ENCODE measurements at regions not wholly inside any gene's neighbourhood (a gene's known extent, or its start where the extent isn't known, plus 50 kb on each side); places are given as distances from the start of the nearest gene placed in this dataset.

DNA sequence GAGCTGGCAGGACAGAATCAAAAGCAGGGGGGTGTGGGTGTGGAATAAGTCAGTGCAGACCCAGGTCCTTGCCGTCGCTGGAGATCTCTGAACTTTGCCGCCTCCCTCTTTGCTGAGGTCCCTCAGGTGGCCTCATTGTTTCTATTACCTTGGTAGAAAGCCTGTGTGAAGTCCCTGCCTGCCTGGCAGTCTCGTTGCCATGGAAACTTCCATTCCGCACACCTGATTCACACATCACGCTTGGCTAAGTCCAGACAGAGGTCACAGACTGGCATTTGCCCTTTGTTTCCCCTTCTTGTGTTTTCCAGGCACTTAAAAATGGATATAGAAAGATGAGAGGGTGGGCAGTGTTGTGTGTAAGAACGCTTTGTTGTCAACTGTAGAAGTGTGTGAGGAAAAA, 260.6 kb downstream of the PRL start:
- TF ChIP-seq EZH2 (IDR thresholded peaks at IDR 0.05; ENCODE audit: borderline replicate concordance, low read depth, low read length, severe bottlenecking) = no peak
- TF ChIP-seq MYC (IDR thresholded peaks at IDR 0.05; ENCODE audit: low read depth, low read length) = no peak
- TF ChIP-seq GATA2 (IDR thresholded peaks at IDR 0.05; ENCODE audit: insufficient read depth, insufficient read length, low read depth, low read length) = no peak
- TF ChIP-seq, protein P1, sequence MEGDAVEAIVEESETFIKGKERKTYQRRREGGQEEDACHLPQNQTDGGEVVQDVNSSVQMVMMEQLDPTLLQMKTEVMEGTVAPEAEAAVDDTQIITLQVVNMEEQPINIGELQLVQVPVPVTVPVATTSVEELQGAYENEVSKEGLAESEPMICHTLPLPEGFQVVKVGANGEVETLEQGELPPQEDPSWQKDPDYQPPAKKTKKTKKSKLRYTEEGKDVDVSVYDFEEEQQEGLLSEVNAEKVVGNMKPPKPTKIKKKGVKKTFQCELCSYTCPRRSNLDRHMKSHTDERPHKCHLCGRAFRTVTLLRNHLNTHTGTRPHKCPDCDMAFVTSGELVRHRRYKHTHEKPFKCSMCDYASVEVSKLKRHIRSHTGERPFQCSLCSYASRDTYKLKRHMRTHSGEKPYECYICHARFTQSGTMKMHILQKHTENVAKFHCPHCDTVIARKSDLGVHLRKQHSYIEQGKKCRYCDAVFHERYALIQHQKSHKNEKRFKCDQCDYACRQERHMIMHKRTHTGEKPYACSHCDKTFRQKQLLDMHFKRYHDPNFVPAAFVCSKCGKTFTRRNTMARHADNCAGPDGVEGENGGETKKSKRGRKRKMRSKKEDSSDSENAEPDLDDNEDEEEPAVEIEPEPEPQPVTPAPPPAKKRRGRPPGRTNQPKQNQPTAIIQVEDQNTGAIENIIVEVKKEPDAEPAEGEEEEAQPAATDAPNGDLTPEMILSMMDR (IDR thresholded peaks at IDR 0.05; ENCODE audit: extremely low read depth in 1 of 2, insufficient read depth in 1 of 2, low read depth in 1 of 2, low read length in 2 of 2) = no peak
- no peak for TF ChIP-seq POLR2A (IDR thresholded peaks at IDR 0.05; ENCODE audit: low read depth, low read length)
- TF ChIP-seq FOS (IDR thresholded peaks at IDR 0.05; ENCODE audit: borderline replicate concordance, insufficient read depth, low read length) = no peak
- no peak for TF ChIP-seq JUN (IDR thresholded peaks at IDR 0.05; ENCODE audit: borderline replicate concordance, insufficient read depth, insufficient read length, low read depth)
- TF ChIP-seq POLR2AphosphoS5 (IDR thresholded peaks at IDR 0.05; ENCODE audit: insufficient read depth, low read depth, low read length) = no peak
- no peaks in the 10 kb centered on the region for H4K20me1 ChIP-seq (replicated peaks; ENCODE audit: control insufficient read depth, extremely low read depth, insufficient read depth, low read length)
- no peaks in the 10 kb centered on the region for H3K27me3 ChIP-seq (ENCODE audit: control insufficient read depth in 2 of 2, insufficient read depth in 2 of 2, low read length in 2 of 2)
- no peaks in the 10 kb centered on the region for H3K79me2 ChIP-seq (ENCODE audit: control insufficient read depth, insufficient read depth, low read length)
- H3K4me3 ChIP-seq (replicated peaks in 1 of 3; ENCODE audit: insufficient read depth in 1 of 3, low read depth in 1 of 3, low read length in 3 of 3) = no peak overlapping the region
- H3K9ac ChIP-seq (replicated peaks; ENCODE audit: extremely low read depth, insufficient read depth, low read length) = no peak overlapping the region
- no peaks in the 10 kb centered on the region for H3K9me1 ChIP-seq (replicated peaks; ENCODE audit: control insufficient read depth, extremely low read depth, insufficient read depth, low read length)
- H3K36me3 ChIP-seq (ENCODE audit: control insufficient read depth in 2 of 2, extremely low read depth in 1 of 2, insufficient read depth in 2 of 2, low read length in 2 of 2) = no peaks in the 10 kb centered on the region
- BruUV-seq (replicated peaks) = no TSS peak
- dilution Hi-C loops (cut with MboI; ENCODE audit: extremely low pct_ligation_motif_present, low sequenced_read_pairs) = no loop called here
- no peak overlapping the region for H2AFZ ChIP-seq (ENCODE audit: low read depth, low read length)
- no peaks in the 10 kb centered on the region for H3K9me3 ChIP-seq (replicated peaks; ENCODE audit: control insufficient read depth, insufficient read depth, low read length)
- H3K4me1 ChIP-seq (ENCODE audit: control insufficient read depth, extremely low read depth, insufficient read depth, low read length) = peaks cover 8% of the 10 kb centered on the region
- intact Hi-C loops (cut with micrococcal nuclease) = loop anchor here (1.0 kb wide), 1 partner anchor 103 kb away; no protein-coding TSS in a partner anchor
- ChIA-PET POLR2A (no interaction called here), CTCF (interaction anchor here (1.1 kb wide), 1 partner anchor 10 kb away, joined by 3 read pairs; no protein-coding TSS in a partner anchor)
- peak; percentile 88 for DNase-seq (ENCODE audit: low read depth, low spot score)
- peak; percentile 76 for FAIRE-seq
- no peak overlapping the region for H3K27ac ChIP-seq (ENCODE audit: insufficient read depth, low read depth, low read length)
- peak overlapping the region; percentile 3 for H3K4me2 ChIP-seq (ENCODE audit: insufficient read depth, low read length)

Data from endothelial cell of umbilical vein (primary cell).